Left lung (tissue), 4 donors: ENCODE measurements at regions not wholly inside any gene's neighbourhood (a gene's known extent, or its start where the extent isn't known, plus 50 kb on each side); places are given as distances from the start of the nearest gene placed in this dataset.
"Not testable (repeated sequence)": the region's sequence is repeated elsewhere in the genome, so short reads cannot be mapped to it uniquely, and the experiment has no call there.

Source experiments
- ATAC-seq: fragments of 200-7000 bp; cut with Tn5 transposase; one replicate; pipeline ENCODE4 v1.9.1; 2020; ENCODE audit warnings: moderate library complexity
- DNase-seq, 4 donors: peaks; one replicate each; pipeline ENCODE4 v3.0.0-alpha.2; 2013 to 2020
- H3K27ac ChIP-seq, 2 donors: fragments of 200-600 bp; sonication (generic) in 1 of 2; one replicate each; pipeline versions ENCODE4 v1.5.0 to v1.8.0; 2020 to 2021
- H3K27me3 ChIP-seq, 2 donors: fragments of 200-600 bp; sonication (generic) in 1 of 2; one replicate each; pipeline versions ENCODE4 v1.5.0 to v1.8.0; 2020 to 2021
- H3K36me3 ChIP-seq, 2 donors: fragments of 200-600 bp; sonication (generic) in 1 of 2; one replicate each; pipeline versions ENCODE4 v1.5.0 to v1.8.0; 2020 to 2021
- H3K4me1 ChIP-seq, 2 donors: fragments of 200-600 bp; one replicate each; pipeline ENCODE4 v1.8.0; 2021
- H3K4me3 ChIP-seq, 2 donors: fragments of 200-600 bp; sonication (generic) in 1 of 2; one replicate each; pipeline versions ENCODE4 v1.5.0 to v1.8.0; 2020 to 2021; ENCODE audit warnings: mild to moderate bottlenecking in 1 of 2
- H3K9me3 ChIP-seq, 2 donors: fragments of 200-600 bp; sonication (generic) in 1 of 2; one replicate each; pipeline versions ENCODE4 v1.5.0 to v1.8.0; 2020 to 2021
- CTCF ChIP-seq, 2 donors: fragments of 200-600 bp; sonication (generic) in 1 of 2; IDR thresholded peaks; one replicate each; pipeline versions ENCODE4 v1.5.0 to v1.8.0; 2021; ENCODE audit warnings: antibody characterized with exemption in 2 of 2
- intact Hi-C, 2 donors: fragments of 100-400 bp; cut with DNase I; formaldehyde crosslinking; loops; one replicate each; pipeline versions ENCODE4 v1.11.2 to v1.14.2; 2022
- donor health status: DM: no; HTN: yes; CAD: no.
- donor health status: DM: no; HTN: no; CAD: no.

- ATAC-seq (no peak), DNase-seq (no peak)
- no peaks in the 10 kb centered on the region for H3K27me3 ChIP-seq
- intact Hi-C loops = no loop called here
- no peaks in the 10 kb centered on the region for H3K4me1 ChIP-seq
- TF ChIP-seq CTCF (IDR thresholded peaks at IDR 0.05) = no peak
- no peaks in the 10 kb centered on the region for H3K9me3 ChIP-seq
- H3K27ac ChIP-seq = no peak overlapping the region
- no peak overlapping the region for H3K4me3 ChIP-seq
- H3K36me3 ChIP-seq = no peaks in the 10 kb centered on the region
Observed at GRCh38 chr3:102005551-102005950, 156.2 kb downstream of the NFKBIZ start.

GRCh38 chr3:102006812-102007485 lies 157.6 kb downstream of the NFKBIZ start:
- ATAC-seq (peak; percentile 99), DNase-seq (peak in 3 of 4 donors; percentile 36 to 84 (median 64))
- Histone ChIP-seq H3K9me3 (no peaks in the 10 kb centered on the region), H3K4me1 (no peaks in the 10 kb centered on the region), H3K4me3 (no peak overlapping the region), H3K27me3 (no peaks in the 10 kb centered on the region), H3K27ac (peak overlapping the region; percentile 30 to 70), H3K36me3 (no peaks in the 10 kb centered on the region)
- intact Hi-C loops = no loop called here
- no peak for TF ChIP-seq CTCF (IDR thresholded peaks at IDR 0.05)

GRCh38 chr3:102008436-102008835 lies 159.1 kb downstream of the NFKBIZ start:
- ATAC-seq, H3K27me3 ChIP-seq, H3K27ac ChIP-seq, H3K36me3 ChIP-seq, H3K4me1 ChIP-seq, intact Hi-C loops, H3K4me3 ChIP-seq, H3K9me3 ChIP-seq: not testable (repeated sequence)
- DNase-seq = peak in 1 of 4 donors; percentile 36

- Histone ChIP-seq H3K27me3 (no peaks in the 10 kb centered on the region), H3K9me3 (peaks cover 0 to 7% of the 10 kb centered on the region in 2 donors), H3K4me1 (peaks cover 0 to 4% of the 10 kb centered on the region in 2 donors), H3K4me3 (no peak overlapping the region), H3K36me3 (no peaks in the 10 kb centered on the region), H3K27ac (no peak overlapping the region)
- ATAC-seq (no peak), DNase-seq (no peak)
- no peak for TF ChIP-seq CTCF (IDR thresholded peaks at IDR 0.05)
- intact Hi-C loops = no loop called here
Observed at GRCh38 chr3:102016417-102016816, 167.1 kb downstream of the NFKBIZ start.

- intact Hi-C loops = no loop called here
- Histone ChIP-seq H3K9me3 (peaks cover 0 to 4% of the 10 kb centered on the region in 2 donors), H3K27ac (no peak overlapping the region), H3K4me3 (no peak overlapping the region), H3K36me3 (no peaks in the 10 kb centered on the region), H3K27me3 (no peaks in the 10 kb centered on the region), H3K4me1 (peaks cover 0 to 4% of the 10 kb centered on the region in 2 donors)
- TF ChIP-seq CTCF (IDR thresholded peaks at IDR 0.05) = no peak
- DNase-seq = no peak
- no peak for ATAC-seq
Observed at GRCh38 chr3:102017784-102018183, 168.5 kb downstream of the NFKBIZ start.

- Histone ChIP-seq H3K27ac (no peak overlapping the region), H3K27me3 (no peaks in the 10 kb centered on the region), H3K4me1 (peaks cover 0 to 4% of the 10 kb centered on the region in 2 donors), H3K36me3 (no peaks in the 10 kb centered on the region), H3K4me3 (no peak overlapping the region), H3K9me3 (no peaks in the 10 kb centered on the region)
- ATAC-seq = no peak
- no peak for TF ChIP-seq CTCF (IDR thresholded peaks at IDR 0.05)
- DNase-seq = no peak
- intact Hi-C loops = no loop called here
Observed at GRCh38 chr3:102018551-102018950, 169.2 kb downstream of the NFKBIZ start.
